ENCODE measurements at regions not wholly inside any gene's neighbourhood (a gene's known extent, or its start where the extent isn't known, plus 50 kb on each side); places are given as distances from the start of the nearest gene placed in this dataset.

- intact Hi-C loops (cut with DNase I; ENCODE audit: low total_unique reads): no loop called here
- no peak overlapping the region for H3K27ac ChIP-seq
- no peaks in the 10 kb centered on the region for H3K36me3 ChIP-seq
- H3K9me3 ChIP-seq: no peaks in the 10 kb centered on the region
- no peak for DNase-seq (ENCODE audit: low spot score in 2 of 2)
- no peak overlapping the region for H3K4me3 ChIP-seq
- H3K4me1 ChIP-seq: no peaks in the 10 kb centered on the region
- no peaks in the 10 kb centered on the region for H3K27me3 ChIP-seq
- TF ChIP-seq CTCF (IDR thresholded peaks at IDR 0.05) (no peak), POLR2AphosphoS5 (IDR thresholded peaks at IDR 0.05) (no peak), POLR2A (IDR thresholded peaks at IDR 0.05) (no peak)
Observed at GRCh38 chr7:25790963-25791362, 361.0 kb upstream of the NFE2L3 start.

- Histone ChIP-seq H3K4me1 (no peaks in the 10 kb centered on the region), H3K36me3 (no peaks in the 10 kb centered on the region), H3K4me3 (no peak overlapping the region), H3K9me3 (no peaks in the 10 kb centered on the region), H3K27me3 (no peaks in the 10 kb centered on the region), H3K27ac (no peak overlapping the region)
- TF ChIP-seq POLR2A (IDR thresholded peaks at IDR 0.05): no peak
- no peak for TF ChIP-seq CTCF (IDR thresholded peaks at IDR 0.05)
- TF ChIP-seq POLR2AphosphoS5 (IDR thresholded peaks at IDR 0.05): no peak
- intact Hi-C loops (cut with DNase I; ENCODE audit: low total_unique reads): no loop called here
- DNase-seq (ENCODE audit: low spot score in 2 of 2): no peak
Observed at GRCh38 chr7:25792586-25792985, 359.4 kb upstream of the NFE2L3 start.

GRCh38 chr7:25795824-25796235 is 356.2 kb upstream of the NFE2L3 start:
- Histone ChIP-seq H3K4me3 (no peak overlapping the region), H3K9me3 (no peaks in the 10 kb centered on the region), H3K27me3 (no peaks in the 10 kb centered on the region), H3K36me3 (no peaks in the 10 kb centered on the region), H3K4me1 (no peaks in the 10 kb centered on the region), H3K27ac (no peak overlapping the region)
- intact Hi-C loops (cut with DNase I; ENCODE audit: low total_unique reads): no loop called here
- TF ChIP-seq POLR2AphosphoS5 (IDR thresholded peaks at IDR 0.05): no peak
- TF ChIP-seq POLR2A (IDR thresholded peaks at IDR 0.05): no peak
- TF ChIP-seq CTCF (IDR thresholded peaks at IDR 0.05): no peak
- no peak for DNase-seq (ENCODE audit: low spot score in 2 of 2)

- TF ChIP-seq CTCF (IDR thresholded peaks at IDR 0.05): no peak
- no peak for TF ChIP-seq POLR2A (IDR thresholded peaks at IDR 0.05)
- TF ChIP-seq POLR2AphosphoS5 (IDR thresholded peaks at IDR 0.05): no peak
- Histone ChIP-seq H3K36me3 (no peaks in the 10 kb centered on the region), H3K9me3 (no peaks in the 10 kb centered on the region), H3K4me1 (no peaks in the 10 kb centered on the region), H3K27ac (no peak overlapping the region), H3K27me3 (no peaks in the 10 kb centered on the region), H3K4me3 (no peak overlapping the region)
- intact Hi-C loops (cut with DNase I; ENCODE audit: low total_unique reads): no loop called here
- no peak for DNase-seq (ENCODE audit: low spot score in 2 of 2)
Observed at GRCh38 chr7:25798344-25798743, 353.7 kb upstream of the NFE2L3 start.

- DNase-seq (ENCODE audit: low spot score in 2 of 2): no peak
- intact Hi-C loops (cut with DNase I; ENCODE audit: low total_unique reads): no loop called here
- TF ChIP-seq POLR2AphosphoS5 (IDR thresholded peaks at IDR 0.05) (no peak), CTCF (IDR thresholded peaks at IDR 0.05) (no peak), POLR2A (IDR thresholded peaks at IDR 0.05) (no peak)
- no peaks in the 10 kb centered on the region for H3K27me3 ChIP-seq
- no peak overlapping the region for H3K27ac ChIP-seq
- H3K4me3 ChIP-seq: no peak overlapping the region
- H3K36me3 ChIP-seq: no peaks in the 10 kb centered on the region
- no peaks in the 10 kb centered on the region for H3K4me1 ChIP-seq
- H3K9me3 ChIP-seq: no peaks in the 10 kb centered on the region
Observed at GRCh38 chr7:25801214-25801613, 350.8 kb upstream of the NFE2L3 start.

Measured in breast epithelium (tissue), 4 donors.